Nephron (organoid): ENCODE measurements at regions not wholly inside any gene's neighbourhood (a gene's known extent, or its start where the extent isn't known, plus 50 kb on each side); places are given as distances from the start of the nearest gene placed in this dataset.

Source experiments
- H3K27ac Mint-ChIP-seq, 3 experiments: 2 replicates each; pipeline ENCODE4 v1.8.0; 2020; ENCODE audit warnings: mixed read lengths in 3 of 3, mild to moderate bottlenecking in 2 of 3, moderate library complexity in 1 of 3
- H3K27me3 Mint-ChIP-seq: 2 replicates; pipeline ENCODE4 v1.8.0; 2021; ENCODE audit warnings: low read depth, mild to moderate bottlenecking, moderate library complexity, mixed read lengths
- H3K36me3 Mint-ChIP-seq: 2 replicates; pipeline ENCODE4 v1.8.0; 2020; ENCODE audit warnings: low read depth, mixed read lengths
- H3K4me1 Mint-ChIP-seq: 2 replicates; pipeline ENCODE4 v1.8.0; 2020; ENCODE audit warnings: mixed read lengths
- H3K4me3 Mint-ChIP-seq, 3 experiments: 2 replicates each; pipeline ENCODE4 v1.8.0; 2020; ENCODE audit warnings: mild to moderate bottlenecking in 3 of 3, mixed read lengths in 3 of 3, moderate library complexity in 2 of 3
- H3K9me3 Mint-ChIP-seq: 2 replicates; pipeline ENCODE4 v1.8.0; 2020; ENCODE audit warnings: mixed read lengths
- TF ChIP-seq, protein P1 (sequence below), 3 experiments: fragments of 200-600 bp; sonication (generic); IDR thresholded peaks; one replicate each; pipeline ENCODE4 v1.5.0; 2021; ENCODE audit warnings: antibody characterized with exemption in 3 of 3; ENCODE audit not compliant: unreplicated experiment in 3 of 3

DNA sequence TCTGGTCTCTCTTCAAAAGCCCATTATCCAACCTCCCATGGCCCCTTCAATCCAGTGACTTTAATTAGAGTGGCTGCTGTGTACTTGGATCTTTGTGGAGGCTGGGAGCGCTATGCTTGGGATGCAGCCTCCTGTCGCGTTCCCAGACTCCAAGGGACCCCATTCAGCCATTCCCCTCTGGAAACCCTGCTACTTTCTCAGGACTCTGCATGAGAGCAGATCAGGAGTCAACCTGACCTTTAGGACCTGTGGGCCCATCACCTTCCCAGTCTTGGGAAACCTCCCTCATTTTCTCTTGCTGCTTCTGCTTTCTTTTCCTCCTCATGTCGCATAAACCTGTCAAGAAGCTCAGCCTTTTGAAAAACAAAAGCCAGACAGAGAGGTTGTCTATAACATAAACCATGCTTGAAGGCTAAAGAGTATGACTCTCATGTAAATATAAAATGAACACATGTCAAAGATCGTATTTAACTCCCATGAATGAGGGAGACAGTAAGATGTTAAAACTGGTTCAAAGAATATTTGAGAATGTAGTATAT, 143.1 kb upstream of the PELI1 start:
- peaks cover 27% of the 10 kb centered on the region for H3K4me1 Mint-ChIP-seq
- H3K4me3 Mint-ChIP-seq: peak overlapping the region in 1 of 3 experiments; percentile 29

DNA sequence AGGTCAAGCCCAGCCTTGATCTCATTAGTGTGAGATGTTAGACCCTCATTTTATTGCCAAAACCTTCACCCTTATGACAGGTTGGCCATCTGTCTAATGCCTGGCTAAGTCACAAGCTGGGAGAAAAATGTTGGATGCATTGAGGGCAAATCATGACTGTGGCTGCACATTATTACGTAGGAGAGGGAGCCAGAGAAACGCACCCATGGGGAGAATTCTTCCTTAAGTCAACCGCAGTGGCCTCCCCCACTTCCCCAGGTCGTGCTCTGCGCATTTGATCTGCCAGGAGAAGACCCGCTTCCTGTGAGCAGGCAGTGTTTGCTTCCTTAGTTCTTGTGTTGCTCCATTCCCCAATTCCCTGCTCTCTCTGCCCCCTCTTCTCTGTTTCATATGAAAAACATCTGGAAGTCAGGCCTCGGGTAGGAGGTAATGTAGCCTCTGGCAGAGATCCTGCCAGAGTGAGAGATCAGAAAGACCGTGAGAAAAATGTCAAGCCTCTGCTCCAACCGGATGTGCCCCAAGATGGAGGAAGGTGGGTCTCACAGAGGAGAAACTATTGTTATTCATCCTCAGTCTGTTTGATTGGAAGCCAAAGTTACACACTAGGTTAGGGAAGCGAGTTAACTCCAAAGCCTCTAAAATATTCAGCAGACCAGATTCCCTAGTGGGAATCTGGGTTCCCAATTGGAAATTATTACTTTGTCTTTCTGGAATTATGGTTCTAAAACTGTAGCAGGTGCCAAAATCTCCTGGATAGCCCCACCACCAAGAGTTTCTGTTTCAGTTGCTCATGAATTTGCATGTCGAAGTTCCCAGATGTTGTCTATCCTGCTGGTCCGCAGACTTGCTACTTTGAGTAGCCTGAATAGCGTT, 144.3 kb upstream of the PELI1 start:
- Mint-ChIP-seq H3K4me3 (peak overlapping the region; percentile 3 to 61 (median 8)), H3K36me3 (no peaks in the 10 kb centered on the region), H3K27ac (peak overlapping the region; percentile 88 to 97 (median 95)), H3K4me1 (peaks cover 27% of the 10 kb centered on the region), H3K27me3 (no peaks in the 10 kb centered on the region), H3K9me3 (no peaks in the 10 kb centered on the region)
- TF ChIP-seq, protein P1, sequence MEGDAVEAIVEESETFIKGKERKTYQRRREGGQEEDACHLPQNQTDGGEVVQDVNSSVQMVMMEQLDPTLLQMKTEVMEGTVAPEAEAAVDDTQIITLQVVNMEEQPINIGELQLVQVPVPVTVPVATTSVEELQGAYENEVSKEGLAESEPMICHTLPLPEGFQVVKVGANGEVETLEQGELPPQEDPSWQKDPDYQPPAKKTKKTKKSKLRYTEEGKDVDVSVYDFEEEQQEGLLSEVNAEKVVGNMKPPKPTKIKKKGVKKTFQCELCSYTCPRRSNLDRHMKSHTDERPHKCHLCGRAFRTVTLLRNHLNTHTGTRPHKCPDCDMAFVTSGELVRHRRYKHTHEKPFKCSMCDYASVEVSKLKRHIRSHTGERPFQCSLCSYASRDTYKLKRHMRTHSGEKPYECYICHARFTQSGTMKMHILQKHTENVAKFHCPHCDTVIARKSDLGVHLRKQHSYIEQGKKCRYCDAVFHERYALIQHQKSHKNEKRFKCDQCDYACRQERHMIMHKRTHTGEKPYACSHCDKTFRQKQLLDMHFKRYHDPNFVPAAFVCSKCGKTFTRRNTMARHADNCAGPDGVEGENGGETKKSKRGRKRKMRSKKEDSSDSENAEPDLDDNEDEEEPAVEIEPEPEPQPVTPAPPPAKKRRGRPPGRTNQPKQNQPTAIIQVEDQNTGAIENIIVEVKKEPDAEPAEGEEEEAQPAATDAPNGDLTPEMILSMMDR (IDR thresholded peaks at IDR 0.05; ENCODE audit: unreplicated experiment in 3 of 3): no peak

More for the DNA sequence above, 143.1 kb upstream of the PELI1 start:
- H3K36me3 Mint-ChIP-seq: no peaks in the 10 kb centered on the region
- H3K27ac Mint-ChIP-seq: peak overlapping the region; percentile 88 to 97 (median 95)
- no peaks in the 10 kb centered on the region for H3K27me3 Mint-ChIP-seq
- TF ChIP-seq, protein P1 (IDR thresholded peaks at IDR 0.05; ENCODE audit: unreplicated experiment in 3 of 3): no peak
- no peaks in the 10 kb centered on the region for H3K9me3 Mint-ChIP-seq

DNA sequence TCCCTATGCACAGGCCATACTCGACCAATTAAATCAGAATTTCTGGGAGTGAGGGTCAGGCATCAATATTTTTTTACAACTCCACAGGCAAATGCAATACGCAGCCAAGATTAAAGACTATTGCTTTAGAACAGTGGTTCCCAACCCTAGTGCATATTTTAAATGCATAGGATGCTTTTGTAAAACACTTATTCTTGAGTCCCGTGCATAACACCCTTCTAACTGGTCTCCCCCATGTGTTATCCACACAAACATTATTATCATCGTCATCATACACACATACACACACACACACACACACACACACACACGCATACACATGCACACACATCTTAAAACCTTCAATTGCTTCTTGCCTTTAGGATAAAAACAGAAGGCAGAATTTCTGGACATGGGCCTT, 145.0 kb upstream of the PELI1 start:
- H3K9me3 Mint-ChIP-seq: no peaks in the 10 kb centered on the region
- TF ChIP-seq, protein P1 (IDR thresholded peaks at IDR 0.05; ENCODE audit: unreplicated experiment in 3 of 3): no peak
- peaks cover 27% of the 10 kb centered on the region for H3K4me1 Mint-ChIP-seq
- no peaks in the 10 kb centered on the region for H3K36me3 Mint-ChIP-seq
- H3K4me3 Mint-ChIP-seq: no peak overlapping the region
- H3K27me3 Mint-ChIP-seq: no peaks in the 10 kb centered on the region
- peak overlapping the region; percentile 88 to 97 (median 95) for H3K27ac Mint-ChIP-seq

DNA sequence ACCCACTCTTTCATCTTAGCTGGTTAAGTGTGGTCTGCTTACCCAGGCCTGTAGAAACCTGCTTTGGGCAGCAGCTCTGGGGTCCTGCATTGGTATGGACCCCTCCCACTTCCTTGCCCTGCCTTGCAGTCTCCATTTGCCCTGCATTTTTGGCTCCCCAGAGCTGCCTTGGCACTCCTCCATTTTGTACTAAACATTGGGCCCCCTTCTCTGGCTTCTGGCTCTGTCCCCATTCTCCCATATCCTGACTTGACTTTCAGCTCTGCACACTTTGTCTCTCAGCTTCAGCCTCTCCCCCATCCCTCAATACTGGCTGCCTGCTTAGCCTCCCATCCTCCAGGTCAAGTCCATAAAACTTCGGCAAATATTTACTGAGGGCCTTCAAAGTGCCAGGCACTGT, 145.5 kb upstream of the PELI1 start:
- TF ChIP-seq, protein P1 (IDR thresholded peaks at IDR 0.05; ENCODE audit: unreplicated experiment in 3 of 3): no peak
- H3K9me3 Mint-ChIP-seq: no peaks in the 10 kb centered on the region
- no peaks in the 10 kb centered on the region for H3K27me3 Mint-ChIP-seq
- H3K4me3 Mint-ChIP-seq: no peak overlapping the region
- H3K4me1 Mint-ChIP-seq: peaks cover 27% of the 10 kb centered on the region
- no peaks in the 10 kb centered on the region for H3K36me3 Mint-ChIP-seq
- H3K27ac Mint-ChIP-seq: peak overlapping the region; percentile 88 to 97 (median 95)

GRCh38 chr2:64291181-64291580, 147.0 kb upstream of the PELI1 start:
- H3K27me3 Mint-ChIP-seq: peaks cover 4% of the 10 kb centered on the region
- H3K36me3 Mint-ChIP-seq: no peaks in the 10 kb centered on the region
- no peaks in the 10 kb centered on the region for H3K9me3 Mint-ChIP-seq
- H3K4me3 Mint-ChIP-seq: no peak overlapping the region
- H3K27ac Mint-ChIP-seq: peak overlapping the region in 2 of 3 experiments; percentile 18 to 58
- TF ChIP-seq, protein P1 (IDR thresholded peaks at IDR 0.05; ENCODE audit: unreplicated experiment in 3 of 3): no peak
- H3K4me1 Mint-ChIP-seq: peaks cover 31% of the 10 kb centered on the region
